Umbilical cord (tissue), 1 donor: ENCODE measurements at regions not wholly inside any gene's neighbourhood (a gene's known extent, or its start where the extent isn't known, plus 50 kb on each side); places are given as distances from the start of the nearest gene placed in this dataset.
"Not testable (repeated sequence)": the region's sequence is repeated elsewhere in the genome, so short reads cannot be mapped to it uniquely, and the experiment has no call there.

Experiments
- DNase-seq: peaks from one replicate; pipeline ENCODE4 v3.0.0-alpha.2; 2015; ENCODE audit warnings: low spot score

DNA sequence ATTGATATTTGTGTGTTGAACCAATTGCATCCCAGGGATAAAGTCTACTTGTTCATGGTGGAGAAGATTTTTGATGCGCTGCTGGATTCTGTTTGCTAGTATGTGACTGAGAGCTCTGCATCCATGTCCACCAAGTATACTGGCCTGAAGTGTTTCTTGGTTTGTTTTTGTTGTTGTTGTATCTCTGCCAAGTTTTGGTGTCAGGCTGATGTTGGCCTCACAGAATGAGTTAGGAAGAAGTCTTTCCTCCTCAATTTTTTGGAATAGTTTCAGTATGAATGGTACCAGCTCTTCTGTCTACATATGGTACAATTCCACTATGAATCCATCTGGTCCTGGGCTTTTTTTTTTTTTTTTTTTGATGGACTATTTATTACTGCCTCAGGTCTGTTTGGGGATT, 50.9 kb upstream of the OSTN start:
- DNase-seq, result no peak

GRCh38 chr3:191143224-191143623, 55.8 kb upstream of the OSTN start:
- no peak for DNase-seq

GRCh38 chr3:191141728-191142127, 57.3 kb upstream of the OSTN start:
- DNase-seq, result no peak

- DNase-seq, result no peak
These were observed 59.3 kb upstream of the OSTN start for GRCh38 chr3:191139736-191140135.

DNA sequence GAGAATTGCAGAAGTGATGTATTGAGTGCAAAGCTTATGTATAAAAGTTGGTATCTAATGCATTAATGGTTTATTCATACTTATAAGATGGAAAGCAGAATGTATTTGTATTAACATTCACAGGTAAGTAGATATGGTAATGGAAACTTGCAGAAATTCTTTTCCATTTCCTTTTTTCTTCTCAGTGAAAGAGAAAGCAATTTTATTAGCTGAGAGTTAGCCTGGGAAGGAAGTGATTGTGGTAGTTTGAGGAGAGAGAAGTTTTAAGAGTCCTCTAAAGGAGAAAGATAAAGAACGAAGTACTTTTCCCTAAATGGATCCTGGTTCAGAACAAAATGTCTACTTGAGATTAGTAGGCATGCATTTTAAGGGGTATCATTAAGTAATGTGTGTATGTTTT, 60.1 kb upstream of the OSTN start:
- no peak for DNase-seq

GRCh38 chr3:191137708-191138107, 61.3 kb upstream of the OSTN start:
- no peak for DNase-seq

GRCh38 chr3:191136347-191136746, 62.7 kb upstream of the OSTN start:
- DNase-seq, result no peak

GRCh38 chr3:191135175-191135574, 63.9 kb upstream of the OSTN start:
- DNase-seq, result no peak

GRCh38 chr3:191133359-191133758, 65.7 kb upstream of the OSTN start:
- DNase-seq, result no peak

DNA sequence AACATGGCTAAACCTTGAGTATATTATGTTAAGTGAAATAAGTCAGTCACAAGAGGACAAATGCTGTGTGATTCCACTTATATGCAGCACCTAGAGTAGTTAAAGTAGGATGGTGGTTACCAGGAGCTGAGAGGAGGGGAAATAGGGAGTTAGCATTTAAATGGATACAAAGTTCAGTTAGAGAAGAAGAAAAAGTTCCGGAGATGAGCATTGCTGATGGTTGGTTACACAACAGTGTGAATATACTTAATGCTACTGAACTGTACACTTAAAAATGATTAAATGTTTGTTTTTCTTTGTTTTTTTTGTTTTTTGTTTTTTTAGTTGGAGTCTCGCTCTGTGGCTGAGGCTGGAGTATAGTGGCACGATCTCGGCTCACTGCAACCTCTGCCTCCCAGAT, 67.7 kb upstream of the OSTN start:
- DNase-seq, result no peak

DNA sequence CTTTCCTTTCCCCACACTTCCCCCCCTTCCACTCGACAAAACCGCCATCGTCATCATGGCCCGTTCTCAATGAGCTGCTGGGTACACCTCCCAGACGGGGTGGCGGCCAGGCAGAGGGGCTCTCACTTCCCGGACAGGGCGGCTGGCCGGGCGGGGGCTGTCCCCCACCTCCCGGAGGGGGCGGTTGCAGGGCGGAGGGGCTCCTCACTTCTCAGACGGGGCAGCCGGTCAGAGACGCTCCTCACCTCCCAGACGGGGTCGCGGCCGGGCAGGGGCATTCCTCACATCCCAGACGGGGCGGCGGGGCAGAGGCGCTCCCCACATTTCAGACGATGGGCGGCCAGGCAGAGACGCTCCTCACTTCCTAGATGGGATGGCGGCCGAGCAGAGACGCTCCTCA, 74.2 kb upstream of the OSTN start:
- not testable (repeated sequence) for DNase-seq

- DNase-seq, result no peak
These were observed 75.1 kb upstream of the OSTN start for GRCh38 chr3:191123946-191124345.

GRCh38 chr3:191123231-191123630, 75.8 kb upstream of the OSTN start:
- no peak for DNase-seq

GRCh38 chr3:191120447-191121298, 78.4 kb upstream of the OSTN start:
- peak; percentile 58 for DNase-seq

- no peak for DNase-seq
These were observed 79.4 kb upstream of the OSTN start for GRCh38 chr3:191119415-191120295.

DNA sequence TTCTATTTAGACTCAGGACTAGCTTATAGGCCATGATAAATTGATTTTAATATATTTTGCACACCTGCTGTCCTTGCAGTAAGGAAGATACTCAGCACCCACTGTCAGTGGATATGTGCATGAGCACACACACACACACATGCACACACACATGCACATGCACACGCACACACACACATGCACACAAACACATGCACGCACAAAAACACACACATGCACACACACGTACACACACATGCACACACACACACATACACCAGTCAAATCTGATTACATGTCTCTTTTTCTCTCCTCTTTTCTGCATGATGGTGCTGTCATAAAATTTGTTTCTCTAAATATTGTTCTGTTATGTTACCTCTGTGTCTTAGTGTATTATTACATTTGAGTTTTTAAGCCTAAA, 87.3 kb upstream of the OSTN start:
- DNase-seq, result no peak

DNA sequence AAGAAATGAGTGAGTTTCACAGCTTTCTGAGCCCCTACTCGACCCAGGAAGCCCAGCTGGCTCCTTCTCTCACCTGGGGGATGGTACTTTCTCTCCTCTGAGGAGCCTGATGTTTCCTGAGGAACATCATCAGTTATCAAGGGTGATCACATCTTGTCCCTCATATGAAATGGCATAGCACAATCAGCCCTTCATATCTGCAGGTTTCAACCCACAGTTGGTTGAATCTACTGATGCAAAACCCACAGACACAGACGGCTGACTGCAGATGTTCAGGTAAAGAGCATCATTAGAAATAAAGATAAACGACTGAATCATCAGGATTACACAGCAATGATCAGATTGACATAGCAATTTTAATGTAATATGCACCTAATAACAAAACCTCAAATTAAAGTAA, 93.6 kb upstream of the OSTN start:
- DNase-seq, result no peak

GRCh38 chr3:191100516-191100915, 98.5 kb upstream of the OSTN start:
- no peak for DNase-seq

DNA sequence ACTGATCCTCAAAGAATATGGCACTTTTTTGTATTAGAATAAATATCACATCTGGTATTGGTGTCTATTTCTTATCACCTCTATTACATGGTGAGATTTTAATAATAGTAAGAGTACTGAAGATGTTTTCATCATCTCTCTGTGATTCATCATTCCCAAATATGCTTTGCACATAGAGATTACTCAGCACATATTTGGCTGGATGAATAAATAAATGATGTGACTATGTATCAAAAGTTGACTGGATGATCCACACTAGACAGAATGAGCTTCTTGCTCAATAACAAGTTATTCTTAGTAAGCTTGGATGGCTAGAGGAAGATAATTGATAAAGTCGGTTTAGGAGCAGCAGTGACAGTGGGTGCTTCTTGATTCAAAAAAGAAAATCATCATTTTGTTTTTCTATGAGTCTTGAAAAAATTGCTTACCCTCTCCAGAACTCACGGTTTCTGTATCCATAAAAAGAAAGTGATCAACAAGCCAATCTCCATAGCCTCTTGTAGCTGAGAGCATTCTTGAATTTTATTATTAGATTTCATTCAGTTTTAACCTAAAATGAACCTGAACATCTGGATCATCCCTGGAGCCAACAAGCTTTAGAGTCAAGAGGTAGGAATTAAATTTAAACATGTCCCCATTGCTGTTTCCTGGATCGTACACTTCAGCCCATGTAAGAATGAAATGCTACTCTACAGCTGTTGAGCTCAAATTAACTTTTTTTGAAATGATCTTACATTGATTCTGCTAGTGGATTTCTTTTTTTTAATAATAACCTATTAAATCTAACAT, 104.8 kb upstream of the OSTN start:
- DNase-seq, result peak; percentile 7

GRCh38 chr3:191087391-191087790, 111.7 kb upstream of the OSTN start:
- DNase-seq, result no peak

DNA sequence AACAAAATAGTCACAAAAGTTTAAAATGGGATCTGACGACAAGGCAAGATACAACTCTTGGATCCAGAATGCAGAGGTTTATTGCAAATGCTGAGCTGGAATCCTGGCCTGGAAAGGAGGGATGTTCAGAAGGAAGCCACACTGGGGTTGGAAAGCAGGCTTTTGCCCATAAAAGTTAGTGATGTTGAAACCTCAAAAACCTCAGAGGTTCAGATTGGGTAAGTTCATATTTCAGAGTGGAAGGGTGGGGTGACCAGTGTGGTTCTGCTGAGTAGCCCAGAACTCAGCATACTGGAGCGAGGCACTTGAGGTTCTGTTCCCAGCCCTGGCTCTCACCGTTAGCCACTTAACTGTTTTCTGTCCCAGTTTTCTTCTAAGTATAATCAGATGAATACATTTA, 114.0 kb upstream of the OSTN start:
- DNase-seq, result no peak

GRCh38 chr3:191078913-191079312, 120.1 kb upstream of the OSTN start:
- not testable (repeated sequence) for DNase-seq
